Mammary epithelial cell (primary cell): ENCODE measurements at regions not wholly inside any gene's neighbourhood (a gene's known extent, or its start where the extent isn't known, plus 50 kb on each side); places are given as distances from the start of the nearest gene placed in this dataset.

Source experiments
- EZH2 ChIP-seq: IDR thresholded peaks from 2 replicates; pipeline ENCODE4 v1.6.1; 2012; ENCODE audit warnings: low read length, inconsistent platforms, borderline replicate concordance
- TF ChIP-seq, protein P1 (sequence below), 2 donors: IDR thresholded peaks in 1 of 2; conservative IDR thresholded peaks in 1 of 2; 2 replicates each; pipeline ENCODE4 v1.5.1; 2011 to 2012; ENCODE audit warnings: inconsistent platforms in 2 of 2, low read length in 2 of 2, mild to moderate bottlenecking in 2 of 2, control low read depth in 1 of 2, low read depth in 1 of 2; ENCODE audit not compliant: insufficient read depth in 1 of 2; ENCODE audit errors: extremely low read depth in 1 of 2

DNA sequence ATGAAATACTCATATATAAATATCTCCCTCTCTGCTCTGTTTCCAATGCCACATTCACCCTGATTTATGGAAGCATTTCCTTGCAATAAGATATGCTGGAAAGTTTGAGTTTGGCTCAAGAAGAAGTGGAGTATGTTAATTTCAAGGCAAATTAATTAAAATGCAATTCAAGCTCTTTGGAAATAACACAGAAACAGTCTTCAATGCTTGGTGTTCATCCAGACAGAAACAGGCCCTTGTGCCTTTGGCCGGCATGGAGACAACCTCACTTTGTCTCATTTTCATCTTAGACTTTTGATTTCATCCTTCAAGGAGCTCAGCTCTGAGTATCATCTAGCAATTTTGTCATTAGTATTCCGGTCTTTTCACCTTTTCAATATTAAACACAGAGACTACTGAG is 210.0 kb downstream of the C16orf95 start:
- TF ChIP-seq, protein P1, sequence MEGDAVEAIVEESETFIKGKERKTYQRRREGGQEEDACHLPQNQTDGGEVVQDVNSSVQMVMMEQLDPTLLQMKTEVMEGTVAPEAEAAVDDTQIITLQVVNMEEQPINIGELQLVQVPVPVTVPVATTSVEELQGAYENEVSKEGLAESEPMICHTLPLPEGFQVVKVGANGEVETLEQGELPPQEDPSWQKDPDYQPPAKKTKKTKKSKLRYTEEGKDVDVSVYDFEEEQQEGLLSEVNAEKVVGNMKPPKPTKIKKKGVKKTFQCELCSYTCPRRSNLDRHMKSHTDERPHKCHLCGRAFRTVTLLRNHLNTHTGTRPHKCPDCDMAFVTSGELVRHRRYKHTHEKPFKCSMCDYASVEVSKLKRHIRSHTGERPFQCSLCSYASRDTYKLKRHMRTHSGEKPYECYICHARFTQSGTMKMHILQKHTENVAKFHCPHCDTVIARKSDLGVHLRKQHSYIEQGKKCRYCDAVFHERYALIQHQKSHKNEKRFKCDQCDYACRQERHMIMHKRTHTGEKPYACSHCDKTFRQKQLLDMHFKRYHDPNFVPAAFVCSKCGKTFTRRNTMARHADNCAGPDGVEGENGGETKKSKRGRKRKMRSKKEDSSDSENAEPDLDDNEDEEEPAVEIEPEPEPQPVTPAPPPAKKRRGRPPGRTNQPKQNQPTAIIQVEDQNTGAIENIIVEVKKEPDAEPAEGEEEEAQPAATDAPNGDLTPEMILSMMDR (conservative IDR thresholded peaks at IDR 0.05 in 1 of 2, IDR thresholded peaks at IDR 0.05 in 1 of 2; ENCODE audit: extremely low read depth in 1 of 2, insufficient read depth in 1 of 2, low read depth in 1 of 2, low read length in 2 of 2), result no peak
- TF ChIP-seq EZH2, result no peak
